ENCODE measurements at regions not wholly inside any gene's neighbourhood (a gene's known extent, or its start where the extent isn't known, plus 50 kb on each side); places are given as distances from the start of the nearest gene placed in this dataset.

- TF ChIP-seq CTCF (IDR thresholded peaks at IDR 0.05) = no peak
- TF ChIP-seq POLR2A (IDR thresholded peaks at IDR 0.05) = no peak
Observed at GRCh38 chr16:82328881-82329469, 159.0 kb upstream of the MPHOSPH6 start.

All from lower leg skin (tissue), 3 donors.